Progenitor cell of endocrine pancreas (in vitro differentiated cells): ENCODE measurements at regions not wholly inside any gene's neighbourhood (a gene's known extent, or its start where the extent isn't known, plus 50 kb on each side); places are given as distances from the start of the nearest gene placed in this dataset.

Experiments
- DNase-seq: peaks from one replicate; pipeline ENCODE4 v3.0.0; 2021; ENCODE audit warnings: low spot score; ENCODE audit not compliant: unreplicated experiment
- H3K27ac Mint-ChIP-seq: 2 replicates; pipeline ENCODE4 v1.8.0; 2021; ENCODE audit warnings: mild to moderate bottlenecking, moderate library complexity, mixed read lengths
- H3K27me3 Mint-ChIP-seq: 2 replicates; pipeline ENCODE4 v1.8.0; 2021; ENCODE audit warnings: mixed read lengths
- H3K36me3 Mint-ChIP-seq: 2 replicates; pipeline ENCODE4 v1.8.0; 2022; ENCODE audit warnings: mixed read lengths; ENCODE audit not compliant: insufficient read depth
- H3K4me1 Mint-ChIP-seq: 2 replicates; pipeline ENCODE4 v1.8.0; 2021; ENCODE audit warnings: low read depth, mixed read lengths
- H3K4me3 Mint-ChIP-seq: 2 replicates; pipeline ENCODE4 v1.8.0; 2021; ENCODE audit warnings: low read depth, mild to moderate bottlenecking, moderate library complexity, mixed read lengths
- H3K9me3 Mint-ChIP-seq: 2 replicates; pipeline ENCODE4 v1.8.0; 2021; ENCODE audit warnings: low read depth, mixed read lengths
- TF ChIP-seq, protein P1 (sequence below): fragments of 200-600 bp; sonication (generic); IDR thresholded peaks from one replicate; pipeline ENCODE4 v1.5.0; 2021; ENCODE audit warnings: antibody characterized with exemption, mild to moderate bottlenecking; ENCODE audit not compliant: unreplicated experiment

DNA sequence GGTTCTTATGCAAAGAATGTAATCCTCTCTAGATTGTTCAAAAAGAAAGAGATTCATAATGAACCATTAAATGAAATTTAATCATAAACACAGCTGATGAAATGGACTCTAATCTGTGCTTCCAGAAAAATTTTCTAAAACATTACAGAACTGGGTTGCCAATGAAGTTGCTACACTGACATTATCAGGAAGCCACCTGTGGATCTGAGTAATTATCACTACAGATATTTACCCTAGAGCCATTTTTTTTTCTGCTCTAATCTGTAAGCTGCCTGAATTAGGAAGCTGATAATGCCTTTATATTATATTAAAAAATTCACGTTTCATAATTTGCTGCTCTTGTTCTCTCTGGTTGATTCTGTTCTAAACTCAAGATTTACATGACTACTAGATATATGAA lies 380.1 kb downstream of the GRIA2 start:
- Mint-ChIP-seq H3K36me3 (no peaks in the 10 kb centered on the region), H3K27ac (no peak overlapping the region), H3K4me1 (no peaks in the 10 kb centered on the region), H3K9me3 (peaks cover 4% of the 10 kb centered on the region), H3K27me3 (no peaks in the 10 kb centered on the region), H3K4me3 (no peak overlapping the region)
- TF ChIP-seq, protein P1, sequence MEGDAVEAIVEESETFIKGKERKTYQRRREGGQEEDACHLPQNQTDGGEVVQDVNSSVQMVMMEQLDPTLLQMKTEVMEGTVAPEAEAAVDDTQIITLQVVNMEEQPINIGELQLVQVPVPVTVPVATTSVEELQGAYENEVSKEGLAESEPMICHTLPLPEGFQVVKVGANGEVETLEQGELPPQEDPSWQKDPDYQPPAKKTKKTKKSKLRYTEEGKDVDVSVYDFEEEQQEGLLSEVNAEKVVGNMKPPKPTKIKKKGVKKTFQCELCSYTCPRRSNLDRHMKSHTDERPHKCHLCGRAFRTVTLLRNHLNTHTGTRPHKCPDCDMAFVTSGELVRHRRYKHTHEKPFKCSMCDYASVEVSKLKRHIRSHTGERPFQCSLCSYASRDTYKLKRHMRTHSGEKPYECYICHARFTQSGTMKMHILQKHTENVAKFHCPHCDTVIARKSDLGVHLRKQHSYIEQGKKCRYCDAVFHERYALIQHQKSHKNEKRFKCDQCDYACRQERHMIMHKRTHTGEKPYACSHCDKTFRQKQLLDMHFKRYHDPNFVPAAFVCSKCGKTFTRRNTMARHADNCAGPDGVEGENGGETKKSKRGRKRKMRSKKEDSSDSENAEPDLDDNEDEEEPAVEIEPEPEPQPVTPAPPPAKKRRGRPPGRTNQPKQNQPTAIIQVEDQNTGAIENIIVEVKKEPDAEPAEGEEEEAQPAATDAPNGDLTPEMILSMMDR, result no peak
- DNase-seq, result no peak

DNA sequence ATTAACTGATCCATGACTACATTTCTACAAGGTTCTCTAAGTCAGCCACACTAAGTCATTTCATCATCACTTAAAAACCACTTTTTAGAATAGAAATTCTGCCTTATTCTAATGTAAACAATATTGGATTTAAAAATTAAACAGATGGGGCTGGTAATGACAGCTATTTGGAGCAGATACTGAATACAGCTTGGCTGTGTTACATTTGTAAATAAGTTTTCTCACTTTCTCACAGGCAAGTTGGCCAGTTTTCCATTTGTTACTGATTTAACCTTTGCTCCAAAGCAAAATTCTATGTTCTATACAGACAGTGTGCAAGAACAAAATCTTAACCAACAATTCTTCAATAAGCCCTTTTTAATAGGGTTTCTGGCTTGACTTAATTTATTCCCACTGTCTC lies 370.7 kb downstream of the GRIA2 start:
- Mint-ChIP-seq H3K4me3 (no peak overlapping the region), H3K27ac (no peak overlapping the region)
- TF ChIP-seq, protein P1, result no peak

DNA sequence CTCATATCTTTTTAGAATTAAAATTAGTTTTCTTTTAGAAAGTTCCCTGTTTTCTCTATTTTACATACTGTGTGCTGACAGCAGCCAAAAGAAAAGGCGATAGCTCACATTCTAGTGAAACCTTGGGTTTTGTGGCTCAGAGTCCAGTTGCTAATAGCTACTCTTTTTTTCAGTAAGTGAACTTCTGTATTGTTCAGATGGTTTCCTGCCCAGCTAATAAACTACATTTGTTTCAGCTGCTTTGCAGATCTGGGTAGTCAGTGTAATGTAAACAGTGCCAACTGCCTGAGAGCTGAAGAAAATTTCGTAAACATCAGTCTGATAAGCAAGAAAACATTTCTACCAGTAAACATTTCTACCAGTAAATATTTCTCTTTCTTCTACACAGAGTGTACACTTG lies 370.2 kb downstream of the GRIA2 start:
- TF ChIP-seq, protein P1, result no peak
- peaks cover 8% of the 10 kb centered on the region for H3K4me1 Mint-ChIP-seq
- H3K27me3 Mint-ChIP-seq, result no peaks in the 10 kb centered on the region
- no peaks in the 10 kb centered on the region for H3K9me3 Mint-ChIP-seq
- no peaks in the 10 kb centered on the region for H3K36me3 Mint-ChIP-seq
- no peak overlapping the region for H3K27ac Mint-ChIP-seq
- H3K4me3 Mint-ChIP-seq, result no peak overlapping the region
- DNase-seq, result no peak

More for the DNA sequence above, 370.7 kb downstream of the GRIA2 start:
- H3K36me3 Mint-ChIP-seq, result no peaks in the 10 kb centered on the region
- no peak for DNase-seq
- H3K4me1 Mint-ChIP-seq, result peaks cover 6% of the 10 kb centered on the region
- no peaks in the 10 kb centered on the region for H3K9me3 Mint-ChIP-seq
- H3K27me3 Mint-ChIP-seq, result no peaks in the 10 kb centered on the region

DNA sequence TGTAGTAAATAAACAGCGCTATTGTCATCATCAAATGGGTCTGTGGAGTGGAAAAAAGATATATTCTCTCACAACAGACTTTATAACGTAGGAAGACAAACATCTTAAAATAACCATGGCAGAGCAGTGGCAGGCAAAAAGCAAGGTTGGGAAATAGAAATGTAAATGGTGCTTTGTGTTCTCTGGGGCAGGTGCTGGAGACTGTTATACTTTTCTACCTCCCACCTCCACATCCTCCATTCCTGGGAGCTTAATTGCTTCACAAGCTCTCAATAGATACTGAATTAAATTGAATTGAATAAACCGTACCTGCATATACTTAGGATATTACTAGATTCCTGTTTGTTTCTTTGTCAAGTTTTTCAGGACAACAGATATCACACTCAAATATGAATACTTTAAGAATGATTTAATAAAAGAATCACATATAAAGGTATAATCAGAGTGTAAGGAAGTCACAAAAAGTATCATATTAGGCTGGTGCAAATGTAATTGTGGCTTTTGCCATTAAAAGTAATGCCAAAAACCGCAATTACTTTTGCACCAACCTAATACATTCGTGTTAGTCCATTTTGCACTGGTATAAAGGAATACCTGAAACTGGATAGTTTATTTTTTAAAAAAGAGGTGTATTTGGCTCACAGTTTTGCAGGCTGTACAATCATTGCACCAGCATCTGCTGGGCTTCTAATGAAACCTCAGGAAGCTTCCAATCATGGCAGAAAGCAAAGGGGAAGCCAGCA lies 367.3 kb downstream of the GRIA2 start:
- Mint-ChIP-seq H3K4me3 (no peak overlapping the region), H3K27ac (no peak overlapping the region), H3K27me3 (no peaks in the 10 kb centered on the region), H3K4me1 (peaks cover 8% of the 10 kb centered on the region), H3K9me3 (peaks cover 5% of the 10 kb centered on the region), H3K36me3 (no peaks in the 10 kb centered on the region)
- DNase-seq, result no peak
- TF ChIP-seq, protein P1, result no peak

DNA sequence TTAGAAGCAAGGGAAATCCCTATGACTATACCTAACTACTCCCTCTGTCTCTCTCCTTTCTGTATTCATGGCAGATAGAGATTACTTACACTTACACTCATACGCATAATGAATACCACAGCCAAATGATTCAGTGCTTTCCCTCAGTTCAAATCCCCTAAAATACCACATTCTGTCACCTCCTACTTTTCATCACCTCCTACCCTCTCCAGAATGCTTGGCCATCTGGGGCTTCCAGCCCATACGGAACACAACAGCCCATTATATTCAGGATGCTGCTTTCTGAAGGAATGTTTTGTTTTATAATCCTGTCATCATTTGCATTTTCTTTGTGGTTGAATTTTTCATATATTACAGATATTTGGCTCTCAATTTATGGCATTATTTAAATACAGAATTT lies 361.6 kb downstream of the GRIA2 start:
- H3K4me3 Mint-ChIP-seq, result no peak overlapping the region
- H3K36me3 Mint-ChIP-seq, result no peaks in the 10 kb centered on the region
- no peaks in the 10 kb centered on the region for H3K27me3 Mint-ChIP-seq
- peaks cover 4% of the 10 kb centered on the region for H3K4me1 Mint-ChIP-seq
- H3K9me3 Mint-ChIP-seq, result peaks cover 10% of the 10 kb centered on the region
- DNase-seq, result no peak
- no peak overlapping the region for H3K27ac Mint-ChIP-seq
- TF ChIP-seq, protein P1, result no peak
